ENCODE measurements at regions not wholly inside any gene's neighbourhood (a gene's known extent, or its start where the extent isn't known, plus 50 kb on each side); places are given as distances from the start of the nearest gene placed in this dataset.

GRCh38 chr18:56414357-56414756, 224.0 kb downstream of the TXNL1 start:
- H4K20me1 ChIP-seq (replicated peaks; ENCODE audit: control insufficient read depth, insufficient read depth, low read length) = no peaks in the 10 kb centered on the region
- H3K4me1 ChIP-seq (replicated peaks in 1 of 2; ENCODE audit: control insufficient read depth in 2 of 2, insufficient read depth in 2 of 2, low read length in 2 of 2) = no peaks in the 10 kb centered on the region
- DNase-seq (ENCODE audit: extremely low read depth in 1 of 4, low spot score in 3 of 4) = no peak
- no peak overlapping the region for H2AFZ ChIP-seq (ENCODE audit: low read depth, low read length)
- H3K9me3 ChIP-seq (replicated peaks; ENCODE audit: control insufficient read depth, insufficient read depth, low read depth, low read length) = no peaks in the 10 kb centered on the region
- H3K4me3 ChIP-seq = no peak overlapping the region
- no peaks in the 10 kb centered on the region for H3K36me3 ChIP-seq (ENCODE audit: control insufficient read depth, insufficient read depth, low read length)
- 0% methylated on average over 2 of the region's 2 CpGs for WGBS (ENCODE audit: insufficient coverage, low coverage, missing lambda C conversion rate)
- in situ Hi-C loops (cut with MboI) = no loop called here
- POLR2A ChIA-PET = no interaction called here
- ATAC-seq = no peak
- CTCF ChIA-PET (ENCODE audit: low intra/inter-chr PET ratio) = no interaction called here
- H3K4me2 ChIP-seq (ENCODE audit: insufficient read depth, low read length) = no peak overlapping the region
- H3K9me1 ChIP-seq (ENCODE audit: control insufficient read depth, insufficient read depth, low read length) = no peaks in the 10 kb centered on the region
- intact Hi-C loops (cut with micrococcal nuclease) = no loop called here
- no peak overlapping the region for H3K9ac ChIP-seq (ENCODE audit: insufficient read depth in 1 of 2, low read depth in 2 of 2, low read length in 2 of 2)
- no TSS peak for BruUV-seq (replicated peaks)
- H3K27me3 ChIP-seq (ENCODE audit: control insufficient read depth in 2 of 2, insufficient read depth in 2 of 2, low read length in 2 of 2) = no peaks in the 10 kb centered on the region; a peak in 1 of 5 replicates
- H3K27ac ChIP-seq (ENCODE audit: extremely low read depth, low read depth, low read length) = no peak overlapping the region
- H3K79me2 ChIP-seq (ENCODE audit: control insufficient read depth, insufficient read depth, low read length) = no peaks in the 10 kb centered on the region
- TF ChIP-seq TEAD4 (IDR thresholded peaks at IDR 0.05; ENCODE audit: low read length) (no peak), TEAD4 (CRISPR knock-in tag; IDR thresholded peaks at IDR 0.05; ENCODE audit: borderline replicate concordance) (no peak), SMAD1 (IDR thresholded peaks at IDR 0.05; ENCODE audit: low read depth, low read length, partially characterized antibody) (no peak), THRAP3 (IDR thresholded peaks at IDR 0.05; ENCODE audit: borderline replicate concordance) (no peak), PTTG1 (tag; IDR thresholded peaks at IDR 0.05; ENCODE audit: low read depth) (no peak), ZNF318 (IDR thresholded peaks at IDR 0.05; ENCODE audit: borderline replicate concordance in 1 of 2, low read depth in 1 of 2) (no peak), MAFG (tag; conservative IDR thresholded peaks at IDR 0.05) (no peak), ZNF146 (CRISPR knock-in tag; IDR thresholded peaks at IDR 0.05; ENCODE audit: unreplicated experiment) (no peak), EWSR1 (IDR thresholded peaks at IDR 0.05; ENCODE audit: borderline replicate concordance, low read depth, partially characterized antibody) (no peak)
- FAIRE-seq = no peak
